ENCODE measurements at regions not wholly inside any gene's neighbourhood (a gene's known extent, or its start where the extent isn't known, plus 50 kb on each side); places are given as distances from the start of the nearest gene placed in this dataset.
A peak's percentile ranks its signal among the peaks of the same experiment; 100 is the strongest.

DNA sequence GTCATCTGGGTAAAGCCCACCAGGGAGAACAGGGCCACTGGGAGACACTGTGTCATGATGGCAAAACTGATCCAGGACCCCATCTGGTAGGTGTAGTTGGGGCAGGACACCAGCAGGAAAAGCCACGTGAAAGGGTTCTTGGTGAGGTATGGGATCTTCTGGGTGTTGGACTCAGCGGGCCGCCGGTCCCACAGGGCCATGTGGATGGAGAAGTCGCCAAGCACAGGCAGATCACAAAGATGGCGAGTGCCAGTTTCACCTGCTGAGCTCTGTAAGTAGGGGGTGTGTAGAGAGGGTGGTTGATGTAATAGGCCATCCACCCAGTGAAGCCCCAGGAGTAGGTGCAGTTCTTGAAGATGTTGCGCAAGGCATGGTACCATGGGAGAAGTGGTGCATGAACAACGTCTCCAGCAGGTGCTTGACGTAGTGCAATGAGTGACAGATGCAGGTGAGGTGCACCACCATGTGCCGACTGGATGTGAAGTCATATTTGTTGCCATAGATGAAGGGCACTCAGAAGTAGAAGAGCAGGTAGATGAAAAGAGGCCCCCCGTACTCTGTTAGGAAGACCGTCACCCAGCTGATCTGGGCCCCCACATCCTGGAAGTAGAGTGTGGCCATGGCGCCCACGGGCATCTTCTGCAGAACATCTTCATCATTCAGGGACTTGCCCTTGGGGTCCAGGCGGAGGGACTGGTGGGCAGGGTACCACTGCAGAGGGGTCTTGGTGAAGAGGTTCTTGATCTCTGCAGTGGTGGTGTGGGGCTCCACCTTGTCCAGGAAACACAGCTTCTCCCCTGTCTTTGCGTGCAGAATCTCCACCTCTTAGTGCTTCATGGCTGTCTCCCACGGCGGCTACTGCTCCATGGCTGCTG, 249.3 kb downstream of the ANKRD50 start:
- H3K4me3 ChIP-seq = no peak overlapping the region
- WGBS, 2 donors = 89 to 93% methylated on average over 17 to 18 of the region's 18 CpGs
- no peak for ATAC-seq (ENCODE audit: low FRiP score in 2 of 2)
- H3K27me3 ChIP-seq = no peaks in the 10 kb centered on the region
- no peak overlapping the region for H3K27ac ChIP-seq
- no peaks in the 10 kb centered on the region for H3K4me1 ChIP-seq
- peaks cover 0 to 24% (median 15%) of the 10 kb centered on the region in 4 donors for H3K9me3 ChIP-seq
- no peaks in the 10 kb centered on the region for H3K36me3 ChIP-seq
- DNase-seq = peak in 1 of 2 donors; percentile 38
- TF ChIP-seq POLR2AphosphoS5 (IDR thresholded peaks at IDR 0.05) (no peak), EP300 (IDR thresholded peaks at IDR 0.05) (no peak), POLR2A (IDR thresholded peaks at IDR 0.05) (no peak)
- TF ChIP-seq, protein P1, sequence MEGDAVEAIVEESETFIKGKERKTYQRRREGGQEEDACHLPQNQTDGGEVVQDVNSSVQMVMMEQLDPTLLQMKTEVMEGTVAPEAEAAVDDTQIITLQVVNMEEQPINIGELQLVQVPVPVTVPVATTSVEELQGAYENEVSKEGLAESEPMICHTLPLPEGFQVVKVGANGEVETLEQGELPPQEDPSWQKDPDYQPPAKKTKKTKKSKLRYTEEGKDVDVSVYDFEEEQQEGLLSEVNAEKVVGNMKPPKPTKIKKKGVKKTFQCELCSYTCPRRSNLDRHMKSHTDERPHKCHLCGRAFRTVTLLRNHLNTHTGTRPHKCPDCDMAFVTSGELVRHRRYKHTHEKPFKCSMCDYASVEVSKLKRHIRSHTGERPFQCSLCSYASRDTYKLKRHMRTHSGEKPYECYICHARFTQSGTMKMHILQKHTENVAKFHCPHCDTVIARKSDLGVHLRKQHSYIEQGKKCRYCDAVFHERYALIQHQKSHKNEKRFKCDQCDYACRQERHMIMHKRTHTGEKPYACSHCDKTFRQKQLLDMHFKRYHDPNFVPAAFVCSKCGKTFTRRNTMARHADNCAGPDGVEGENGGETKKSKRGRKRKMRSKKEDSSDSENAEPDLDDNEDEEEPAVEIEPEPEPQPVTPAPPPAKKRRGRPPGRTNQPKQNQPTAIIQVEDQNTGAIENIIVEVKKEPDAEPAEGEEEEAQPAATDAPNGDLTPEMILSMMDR (IDR thresholded peaks at IDR 0.05) = no peak

- no peak for DNase-seq
- WGBS, 2 donors = 93 to 100% methylated on average over 1 of the region's 1 CpG
- no peaks in the 10 kb centered on the region for H3K4me1 ChIP-seq
- no peak for ATAC-seq (ENCODE audit: low FRiP score in 2 of 2)
- H3K27ac ChIP-seq = no peak overlapping the region
- no peaks in the 10 kb centered on the region for H3K36me3 ChIP-seq
- H3K27me3 ChIP-seq = no peaks in the 10 kb centered on the region
- no peak overlapping the region for H3K4me3 ChIP-seq
- TF ChIP-seq, protein P1 (IDR thresholded peaks at IDR 0.05) = no peak
- TF ChIP-seq POLR2A (IDR thresholded peaks at IDR 0.05) (no peak), POLR2AphosphoS5 (IDR thresholded peaks at IDR 0.05) (no peak), EP300 (IDR thresholded peaks at IDR 0.05) (no peak)
- peaks cover 0 to 24% (median 15%) of the 10 kb centered on the region in 4 donors for H3K9me3 ChIP-seq
Observed at GRCh38 chr4:124464836-124465235, 247.7 kb downstream of the ANKRD50 start.

DNA sequence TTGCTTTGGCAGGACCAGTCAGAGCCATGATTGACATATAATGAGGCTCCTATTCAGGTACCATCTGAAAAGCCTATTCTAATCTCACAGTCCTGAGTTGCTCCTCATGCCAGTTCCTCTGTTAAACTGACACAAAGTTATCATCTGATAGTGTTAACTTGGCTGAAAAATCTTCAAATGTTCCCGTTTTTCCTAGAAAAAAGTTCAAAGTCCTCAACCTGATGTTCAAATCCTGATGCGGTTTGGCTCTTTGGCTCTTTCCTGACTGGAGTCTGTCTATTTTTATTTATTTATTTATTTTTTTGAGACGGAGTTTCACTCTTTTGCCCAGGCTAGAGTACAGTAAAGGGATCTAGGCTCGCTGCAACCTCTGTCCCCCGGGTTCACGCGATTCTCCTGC, 244.2 kb downstream of the ANKRD50 start:
- Histone ChIP-seq H3K27ac (no peak overlapping the region), H3K27me3 (no peaks in the 10 kb centered on the region), H3K9me3 (peaks cover 8 to 15% (median 13%) of the 10 kb centered on the region in 4 donors), H3K4me1 (no peaks in the 10 kb centered on the region), H3K4me3 (no peak overlapping the region), H3K36me3 (no peaks in the 10 kb centered on the region)
- ATAC-seq (ENCODE audit: low FRiP score in 2 of 2) = no peak
- WGBS, 2 donors = 95 to 98% methylated on average over 7 of the region's 7 CpGs
- TF ChIP-seq, protein P1 (IDR thresholded peaks at IDR 0.05) = no peak
- TF ChIP-seq POLR2A (IDR thresholded peaks at IDR 0.05) = no peak
- TF ChIP-seq POLR2AphosphoS5 (IDR thresholded peaks at IDR 0.05) = no peak
- TF ChIP-seq EP300 (IDR thresholded peaks at IDR 0.05) = no peak
- no peak for DNase-seq

DNA sequence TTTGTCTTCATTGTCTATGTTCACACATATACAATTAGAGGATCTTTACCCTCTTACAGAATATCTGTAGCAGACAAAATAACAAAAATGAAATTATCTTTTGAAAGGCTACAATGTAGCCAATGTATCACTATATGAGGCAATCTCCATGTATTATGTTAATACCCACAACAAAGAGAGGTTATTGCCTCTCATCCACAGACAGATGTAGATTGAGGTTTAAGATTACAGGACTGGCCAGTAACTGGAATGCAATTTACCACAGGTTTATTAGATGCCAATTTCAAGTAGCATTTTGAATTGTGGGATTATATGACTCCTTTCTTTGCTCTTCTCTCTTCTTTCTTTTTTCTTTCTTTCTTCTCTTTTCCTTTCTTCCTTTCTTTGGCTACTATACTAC, 242.6 kb downstream of the ANKRD50 start:
- DNase-seq (no peak), ATAC-seq (ENCODE audit: low FRiP score in 2 of 2) (no peak)
- no peaks in the 10 kb centered on the region for H3K27me3 ChIP-seq
- no peaks in the 10 kb centered on the region for H3K4me1 ChIP-seq
- H3K4me3 ChIP-seq = no peak overlapping the region
- H3K36me3 ChIP-seq = no peaks in the 10 kb centered on the region
- H3K27ac ChIP-seq = no peak overlapping the region
- H3K9me3 ChIP-seq = peaks cover 8 to 17% (median 15%) of the 10 kb centered on the region in 4 donors
- no peak for TF ChIP-seq POLR2AphosphoS5 (IDR thresholded peaks at IDR 0.05)
- TF ChIP-seq, protein P1 (IDR thresholded peaks at IDR 0.05) = no peak
- no peak for TF ChIP-seq EP300 (IDR thresholded peaks at IDR 0.05)
- no peak for TF ChIP-seq POLR2A (IDR thresholded peaks at IDR 0.05)

Measured in upper lobe of left lung (tissue), 6 donors.